ENCODE measurements at regions not wholly inside any gene's neighbourhood (a gene's known extent, or its start where the extent isn't known, plus 50 kb on each side); places are given as distances from the start of the nearest gene placed in this dataset.

DNA sequence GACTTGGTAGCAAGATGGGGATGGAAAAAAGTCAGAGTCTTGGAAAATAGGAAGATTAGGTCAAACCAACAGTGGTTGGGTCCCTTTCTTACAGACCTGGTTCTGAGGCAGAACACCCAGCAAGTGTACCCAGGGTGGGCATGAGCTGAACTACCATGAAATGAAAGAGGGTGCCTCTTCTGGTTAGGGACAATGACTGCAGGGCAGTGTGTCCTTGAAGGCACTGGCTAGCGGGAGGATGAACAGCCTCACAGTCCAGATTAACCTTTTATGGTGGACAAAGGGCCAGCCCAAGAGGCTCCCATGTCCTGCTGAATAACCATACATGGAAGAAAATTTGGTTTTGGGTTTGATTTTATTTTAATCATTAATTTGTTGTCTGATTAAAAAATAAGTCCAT, 61.8 kb upstream of the CCDC85A start:
- 100% methylated on average over 1 of the region's 1 CpG for WGBS (ENCODE audit: insufficient coverage)
- POLR2A ChIA-PET = no interaction called here
- no peak for ATAC-seq (ENCODE audit: low read depth)
- no peaks in the 10 kb centered on the region for H3K9me3 Mint-ChIP-seq (ENCODE audit: insufficient read depth)
- Histone ChIP-seq H3K4me1 (ENCODE audit: control insufficient read depth in 2 of 2, insufficient read depth in 2 of 2, low read length in 2 of 2) (no peaks in the 10 kb centered on the region), H2AFZ (ENCODE audit: insufficient read depth, low read depth, low read length, poor library complexity, severe bottlenecking) (no peak overlapping the region), H3K9me3 (ENCODE audit: control extremely low read depth in 1 of 3, control insufficient read depth in 2 of 3, insufficient read depth in 1 of 3, low read length in 2 of 3) (peaks cover 0 to 3% (median 0%) of the 10 kb centered on the region in 3 donors), H3K4me3 (ENCODE audit: control extremely low read depth in 1 of 5, extremely low read depth in 1 of 5, insufficient read depth in 1 of 5, low read depth in 2 of 5, low read length in 4 of 5) (no peak overlapping the region), H3K9ac (ENCODE audit: low read length) (no peak overlapping the region), H3K27ac (ENCODE audit: low read length in 2 of 2) (no peak overlapping the region), H3K36me3 (replicated peaks in 1 of 2; ENCODE audit: control extremely low read depth in 1 of 2, control insufficient read depth in 1 of 2, extremely low read depth in 1 of 2, insufficient read depth in 2 of 2, low read length in 1 of 2) (no peaks in the 10 kb centered on the region), H3K79me2 (ENCODE audit: control insufficient read depth, insufficient read depth, low read length) (no peaks in the 10 kb centered on the region), H3K4me2 (replicated peaks; ENCODE audit: low read depth, low read length, poor library complexity, severe bottlenecking) (no peak overlapping the region), H4K20me1 (ENCODE audit: control insufficient read depth, insufficient read depth, low read length, poor library complexity, severe bottlenecking) (no peaks in the 10 kb centered on the region), H3K27me3 (replicated peaks in 1 of 4; ENCODE audit: control extremely low read depth in 1 of 4, control insufficient read depth in 3 of 4, insufficient read depth in 4 of 4, low read length in 3 of 4) (peaks cover 0 to 2% (median 0%) of the 10 kb centered on the region in 4 experiments)
- intact Hi-C loops (cut with micrococcal nuclease) = no loop called here
- TF ChIP-seq, protein P1, sequence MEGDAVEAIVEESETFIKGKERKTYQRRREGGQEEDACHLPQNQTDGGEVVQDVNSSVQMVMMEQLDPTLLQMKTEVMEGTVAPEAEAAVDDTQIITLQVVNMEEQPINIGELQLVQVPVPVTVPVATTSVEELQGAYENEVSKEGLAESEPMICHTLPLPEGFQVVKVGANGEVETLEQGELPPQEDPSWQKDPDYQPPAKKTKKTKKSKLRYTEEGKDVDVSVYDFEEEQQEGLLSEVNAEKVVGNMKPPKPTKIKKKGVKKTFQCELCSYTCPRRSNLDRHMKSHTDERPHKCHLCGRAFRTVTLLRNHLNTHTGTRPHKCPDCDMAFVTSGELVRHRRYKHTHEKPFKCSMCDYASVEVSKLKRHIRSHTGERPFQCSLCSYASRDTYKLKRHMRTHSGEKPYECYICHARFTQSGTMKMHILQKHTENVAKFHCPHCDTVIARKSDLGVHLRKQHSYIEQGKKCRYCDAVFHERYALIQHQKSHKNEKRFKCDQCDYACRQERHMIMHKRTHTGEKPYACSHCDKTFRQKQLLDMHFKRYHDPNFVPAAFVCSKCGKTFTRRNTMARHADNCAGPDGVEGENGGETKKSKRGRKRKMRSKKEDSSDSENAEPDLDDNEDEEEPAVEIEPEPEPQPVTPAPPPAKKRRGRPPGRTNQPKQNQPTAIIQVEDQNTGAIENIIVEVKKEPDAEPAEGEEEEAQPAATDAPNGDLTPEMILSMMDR (IDR thresholded peaks at IDR 0.05) = no peak
- TF ChIP-seq EZH2 (IDR thresholded peaks at IDR 0.05; ENCODE audit: borderline replicate concordance, insufficient read depth, low read depth, low read length, poor library complexity, severe bottlenecking) = no peak
- H3K27ac Mint-ChIP-seq = no peak overlapping the region
- no peak for DNase-seq
- no peaks in the 10 kb centered on the region for H3K4me1 Mint-ChIP-seq
- H3K27me3 Mint-ChIP-seq = no peaks in the 10 kb centered on the region
- H3K4me3 Mint-ChIP-seq = no peak overlapping the region
- CTCF ChIA-PET = no interaction called here

DNA sequence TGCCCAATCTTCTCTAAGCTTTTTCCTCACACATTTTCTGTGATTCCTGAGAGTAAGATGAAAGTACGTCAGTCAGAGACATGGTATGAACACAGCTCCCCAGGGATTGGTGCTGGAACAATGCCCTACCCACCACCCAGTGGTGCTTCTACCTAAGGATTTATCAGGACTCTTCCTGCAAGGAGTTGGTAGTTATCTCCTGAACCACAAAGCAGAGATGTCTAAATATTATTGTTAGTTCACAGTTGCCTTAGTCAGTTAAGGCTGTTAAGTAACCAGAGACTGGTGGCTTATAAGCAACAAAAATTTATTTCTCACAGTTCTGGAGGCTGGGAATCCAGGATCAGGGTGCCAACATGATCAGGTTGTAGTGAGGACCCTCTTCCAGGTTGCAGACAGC, 60.3 kb upstream of the CCDC85A start:
- Histone ChIP-seq H2AFZ (ENCODE audit: insufficient read depth, low read depth, low read length, poor library complexity, severe bottlenecking) (no peak overlapping the region), H3K9me3 (ENCODE audit: control extremely low read depth in 1 of 3, control insufficient read depth in 2 of 3, insufficient read depth in 1 of 3, low read length in 2 of 3) (peaks cover 0 to 3% (median 0%) of the 10 kb centered on the region in 3 donors), H3K27ac (ENCODE audit: low read length in 2 of 2) (no peak overlapping the region), H3K4me2 (replicated peaks; ENCODE audit: low read depth, low read length, poor library complexity, severe bottlenecking) (no peak overlapping the region), H3K27me3 (replicated peaks in 1 of 4; ENCODE audit: control extremely low read depth in 1 of 4, control insufficient read depth in 3 of 4, insufficient read depth in 4 of 4, low read length in 3 of 4) (peaks cover 0 to 2% (median 0%) of the 10 kb centered on the region in 4 experiments), H3K4me1 (ENCODE audit: control insufficient read depth in 2 of 2, insufficient read depth in 2 of 2, low read length in 2 of 2) (no peaks in the 10 kb centered on the region), H4K20me1 (ENCODE audit: control insufficient read depth, insufficient read depth, low read length, poor library complexity, severe bottlenecking) (no peaks in the 10 kb centered on the region), H3K36me3 (replicated peaks in 1 of 2; ENCODE audit: control extremely low read depth in 1 of 2, control insufficient read depth in 1 of 2, extremely low read depth in 1 of 2, insufficient read depth in 2 of 2, low read length in 1 of 2) (no peaks in the 10 kb centered on the region), H3K79me2 (ENCODE audit: control insufficient read depth, insufficient read depth, low read length) (no peaks in the 10 kb centered on the region), H3K4me3 (ENCODE audit: control extremely low read depth in 1 of 5, extremely low read depth in 1 of 5, insufficient read depth in 1 of 5, low read depth in 2 of 5, low read length in 4 of 5) (no peak overlapping the region), H3K9ac (ENCODE audit: low read length) (no peak overlapping the region)
- no peak for DNase-seq
- H3K4me3 Mint-ChIP-seq = no peak overlapping the region
- ChIA-PET CTCF (no interaction called here), POLR2A (no interaction called here)
- intact Hi-C loops (cut with micrococcal nuclease) = no loop called here
- H3K9me3 Mint-ChIP-seq (ENCODE audit: insufficient read depth) = no peaks in the 10 kb centered on the region
- WGBS (ENCODE audit: insufficient coverage) = 100% methylated on average over 1 of the region's 1 CpG
- H3K4me1 Mint-ChIP-seq = no peaks in the 10 kb centered on the region
- no peak overlapping the region for H3K27ac Mint-ChIP-seq
- ATAC-seq (ENCODE audit: low read depth) = no peak
- H3K27me3 Mint-ChIP-seq = no peaks in the 10 kb centered on the region
- TF ChIP-seq, protein P1 (IDR thresholded peaks at IDR 0.05) = no peak
- no peak for TF ChIP-seq EZH2 (IDR thresholded peaks at IDR 0.05; ENCODE audit: borderline replicate concordance, insufficient read depth, low read depth, low read length, poor library complexity, severe bottlenecking)

Measured in B cell (primary cell).